MM.1S (cell line): ENCODE measurements at regions not wholly inside any gene's neighbourhood (a gene's known extent, or its start where the extent isn't known, plus 50 kb on each side); places are given as distances from the start of the nearest gene placed in this dataset.

Experiments
- DNase-seq: peaks from one replicate; pipeline ENCODE4 v3.0.0-alpha.2; 2015
- H2AFZ ChIP-seq: fragments of 300-600 bp; sonication (generic); 2 replicates; pipeline ENCODE4 v1.6.0; 2016; ENCODE audit warnings: antibody characterized with exemption, low read length
- H3F3A ChIP-seq: fragments of 300-600 bp; sonication (generic); 2 replicates; pipeline ENCODE4 v1.6.1; 2016; ENCODE audit warnings: mild to moderate bottlenecking, antibody characterized with exemption, low read length, moderate library complexity, mixed read lengths; ENCODE audit not compliant: insufficient read depth
- H3K27ac ChIP-seq: fragments of 300-600 bp; sonication (generic); 2 replicates; pipeline ENCODE4 v1.5.1; 2016; ENCODE audit warnings: mild to moderate bottlenecking, low read length
- H3K27me3 ChIP-seq: fragments of 300-600 bp; sonication (generic); replicated peaks from 2 replicates; pipeline ENCODE4 v1.6.0; 2016; ENCODE audit warnings: low read length; ENCODE audit not compliant: insufficient read depth
- H3K36me3 ChIP-seq: fragments of 300-600 bp; sonication (generic); replicated peaks from 2 replicates; pipeline ENCODE4 v1.6.1; 2016; ENCODE audit warnings: mild to moderate bottlenecking, low read length, mixed read lengths; ENCODE audit not compliant: insufficient read depth
- H3K4me1 ChIP-seq: fragments of 300-600 bp; sonication (generic); 2 replicates; pipeline ENCODE4 v1.6.1; 2016; ENCODE audit warnings: low read length, mixed read lengths
- H3K4me2 ChIP-seq: fragments of 300-600 bp; sonication (generic); 2 replicates; pipeline ENCODE4 v1.6.0; 2016; ENCODE audit warnings: low read depth, low read length
- H3K4me3 ChIP-seq: fragments of 300-600 bp; sonication (generic); 2 replicates; pipeline ENCODE4 v1.5.1; 2016; ENCODE audit warnings: low read length, mixed read lengths
- H3K79me2 ChIP-seq: fragments of 300-600 bp; sonication (generic); 2 replicates; pipeline ENCODE4 v1.6.1; 2016; ENCODE audit warnings: mixed run types, low read length, mixed read lengths
- H3K9ac ChIP-seq: fragments of 300-600 bp; sonication (generic); 2 replicates; pipeline ENCODE4 v1.6.1; 2016; ENCODE audit warnings: low read length, mixed read lengths
- H3K9me2 ChIP-seq: fragments of 300-600 bp; sonication (generic); replicated peaks from 2 replicates; pipeline ENCODE4 v1.6.1; 2016; ENCODE audit warnings: mild to moderate bottlenecking, low read length, mixed read lengths; ENCODE audit not compliant: insufficient read depth
- H3K9me3 ChIP-seq: fragments of 300-600 bp; sonication (generic); replicated peaks from 2 replicates; pipeline ENCODE4 v1.6.1; 2016; ENCODE audit warnings: mild to moderate bottlenecking, low read length, mixed read lengths; ENCODE audit not compliant: insufficient read depth
- H4K20me1 ChIP-seq: fragments of 300-600 bp; sonication (generic); 2 replicates; pipeline ENCODE4 v1.6.1; 2016; ENCODE audit warnings: mild to moderate bottlenecking, low read length, moderate library complexity, mixed read lengths; ENCODE audit not compliant: insufficient read depth
- EZH2 ChIP-seq: fragments of 300-600 bp; sonication (generic); optimal IDR thresholded peaks from 2 replicates; pipeline ENCODE3; 2017; ENCODE audit warnings: low read depth, mild to moderate bottlenecking, antibody characterized with exemption, low read length, mixed read lengths
- EZH2phosphoT487 ChIP-seq: fragments of 300-600 bp; sonication (generic); IDR thresholded peaks from 2 replicates; pipeline ENCODE4 v1.6.1; 2018; ENCODE audit warnings: antibody characterized with exemption, low read length
- TF ChIP-seq, protein P1 (sequence below): fragments of 300-600 bp; sonication (generic); IDR thresholded peaks from 2 replicates; pipeline ENCODE4 v1.5.1; 2016; ENCODE audit warnings: antibody characterized with exemption, low read length, mixed read lengths

- H3K9ac ChIP-seq, result no peak overlapping the region
- H3K27ac ChIP-seq, result no peak overlapping the region
- no peak overlapping the region for H2AFZ ChIP-seq
- H3K4me3 ChIP-seq, result no peak overlapping the region
- DNase-seq, result no peak
- TF ChIP-seq EZH2 (no peak), EZH2phosphoT487 (no peak)
- TF ChIP-seq, protein P1, sequence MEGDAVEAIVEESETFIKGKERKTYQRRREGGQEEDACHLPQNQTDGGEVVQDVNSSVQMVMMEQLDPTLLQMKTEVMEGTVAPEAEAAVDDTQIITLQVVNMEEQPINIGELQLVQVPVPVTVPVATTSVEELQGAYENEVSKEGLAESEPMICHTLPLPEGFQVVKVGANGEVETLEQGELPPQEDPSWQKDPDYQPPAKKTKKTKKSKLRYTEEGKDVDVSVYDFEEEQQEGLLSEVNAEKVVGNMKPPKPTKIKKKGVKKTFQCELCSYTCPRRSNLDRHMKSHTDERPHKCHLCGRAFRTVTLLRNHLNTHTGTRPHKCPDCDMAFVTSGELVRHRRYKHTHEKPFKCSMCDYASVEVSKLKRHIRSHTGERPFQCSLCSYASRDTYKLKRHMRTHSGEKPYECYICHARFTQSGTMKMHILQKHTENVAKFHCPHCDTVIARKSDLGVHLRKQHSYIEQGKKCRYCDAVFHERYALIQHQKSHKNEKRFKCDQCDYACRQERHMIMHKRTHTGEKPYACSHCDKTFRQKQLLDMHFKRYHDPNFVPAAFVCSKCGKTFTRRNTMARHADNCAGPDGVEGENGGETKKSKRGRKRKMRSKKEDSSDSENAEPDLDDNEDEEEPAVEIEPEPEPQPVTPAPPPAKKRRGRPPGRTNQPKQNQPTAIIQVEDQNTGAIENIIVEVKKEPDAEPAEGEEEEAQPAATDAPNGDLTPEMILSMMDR, result no peak
- no peak overlapping the region for H3K4me2 ChIP-seq
- no peaks in the 10 kb centered on the region for H3K4me1 ChIP-seq
- H3K79me2 ChIP-seq, result no peaks in the 10 kb centered on the region
- no peaks in the 10 kb centered on the region for H3K9me2 ChIP-seq
- H3K27me3 ChIP-seq, result no peaks in the 10 kb centered on the region
- no peaks in the 10 kb centered on the region for H3K36me3 ChIP-seq
- no peaks in the 10 kb centered on the region for H3F3A ChIP-seq
- H3K9me3 ChIP-seq, result no peaks in the 10 kb centered on the region
- H4K20me1 ChIP-seq, result no peaks in the 10 kb centered on the region
These were observed 79.0 kb upstream of the ZEB2 start for GRCh38 chr2:144598906-144599305.

DNA sequence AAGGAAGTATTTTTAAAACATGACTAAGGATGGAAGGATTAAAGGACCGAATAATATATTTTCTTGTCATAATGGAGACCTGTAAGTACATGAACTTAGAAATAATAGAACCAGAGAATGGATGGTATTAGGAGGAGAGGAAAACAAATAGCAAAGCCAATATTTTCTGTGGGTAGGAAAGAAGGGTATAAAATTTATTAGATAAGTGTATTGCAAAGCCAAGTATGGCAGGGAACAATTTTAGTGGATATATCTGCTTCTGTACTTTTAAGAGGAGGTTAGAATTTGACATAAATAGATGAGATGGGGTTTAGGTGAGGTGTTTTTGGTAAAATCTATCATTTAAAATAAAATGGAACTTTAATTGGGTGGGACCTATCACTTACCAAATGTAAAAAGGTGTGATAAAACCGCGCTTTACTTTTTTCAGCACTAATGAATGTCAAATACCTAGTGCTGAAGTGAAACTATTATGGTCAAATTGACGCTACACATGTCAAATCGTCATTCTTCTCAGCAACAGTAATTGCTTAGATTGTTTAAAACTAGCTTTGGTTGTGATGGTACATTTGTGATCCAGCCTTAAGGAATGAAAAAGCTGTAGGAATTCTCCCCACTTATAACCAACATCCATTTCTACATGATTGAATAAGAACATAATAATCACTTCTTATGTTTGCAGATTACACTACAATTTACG, 78.1 kb upstream of the ZEB2 start:
- no peak for DNase-seq
- no peaks in the 10 kb centered on the region for H3K9me3 ChIP-seq
- H3K9me2 ChIP-seq, result no peaks in the 10 kb centered on the region
- H3K79me2 ChIP-seq, result no peaks in the 10 kb centered on the region
- H3K9ac ChIP-seq, result no peak overlapping the region
- H2AFZ ChIP-seq, result no peak overlapping the region
- no peak overlapping the region for H3K4me3 ChIP-seq
- H3K36me3 ChIP-seq, result no peaks in the 10 kb centered on the region
- H3K27ac ChIP-seq, result no peak overlapping the region
- H3K27me3 ChIP-seq, result no peaks in the 10 kb centered on the region
- no peaks in the 10 kb centered on the region for H3K4me1 ChIP-seq
- H3F3A ChIP-seq, result no peaks in the 10 kb centered on the region
- no peak overlapping the region for H3K4me2 ChIP-seq
- no peak for TF ChIP-seq EZH2phosphoT487
- TF ChIP-seq, protein P1, result no peak
- TF ChIP-seq EZH2, result no peak
- no peaks in the 10 kb centered on the region for H4K20me1 ChIP-seq

GRCh38 chr2:144597388-144597787, 77.5 kb upstream of the ZEB2 start:
- H3K4me3 ChIP-seq, result no peak overlapping the region
- no peaks in the 10 kb centered on the region for H3K79me2 ChIP-seq
- no peak overlapping the region for H3K9ac ChIP-seq
- no peaks in the 10 kb centered on the region for H3K36me3 ChIP-seq
- no peaks in the 10 kb centered on the region for H3K9me2 ChIP-seq
- H3K27me3 ChIP-seq, result no peaks in the 10 kb centered on the region
- no peak overlapping the region for H3K27ac ChIP-seq
- no peak overlapping the region for H2AFZ ChIP-seq
- no peak overlapping the region for H3K4me2 ChIP-seq
- no peaks in the 10 kb centered on the region for H3K9me3 ChIP-seq
- TF ChIP-seq, protein P1, result no peak
- TF ChIP-seq EZH2 (no peak), EZH2phosphoT487 (no peak)
- H3K4me1 ChIP-seq, result no peaks in the 10 kb centered on the region
- DNase-seq, result no peak
- no peaks in the 10 kb centered on the region for H3F3A ChIP-seq
- no peaks in the 10 kb centered on the region for H4K20me1 ChIP-seq
